ENCODE measurements at regions not wholly inside any gene's neighbourhood (a gene's known extent, or its start where the extent isn't known, plus 50 kb on each side); places are given as distances from the start of the nearest gene placed in this dataset.

DNA sequence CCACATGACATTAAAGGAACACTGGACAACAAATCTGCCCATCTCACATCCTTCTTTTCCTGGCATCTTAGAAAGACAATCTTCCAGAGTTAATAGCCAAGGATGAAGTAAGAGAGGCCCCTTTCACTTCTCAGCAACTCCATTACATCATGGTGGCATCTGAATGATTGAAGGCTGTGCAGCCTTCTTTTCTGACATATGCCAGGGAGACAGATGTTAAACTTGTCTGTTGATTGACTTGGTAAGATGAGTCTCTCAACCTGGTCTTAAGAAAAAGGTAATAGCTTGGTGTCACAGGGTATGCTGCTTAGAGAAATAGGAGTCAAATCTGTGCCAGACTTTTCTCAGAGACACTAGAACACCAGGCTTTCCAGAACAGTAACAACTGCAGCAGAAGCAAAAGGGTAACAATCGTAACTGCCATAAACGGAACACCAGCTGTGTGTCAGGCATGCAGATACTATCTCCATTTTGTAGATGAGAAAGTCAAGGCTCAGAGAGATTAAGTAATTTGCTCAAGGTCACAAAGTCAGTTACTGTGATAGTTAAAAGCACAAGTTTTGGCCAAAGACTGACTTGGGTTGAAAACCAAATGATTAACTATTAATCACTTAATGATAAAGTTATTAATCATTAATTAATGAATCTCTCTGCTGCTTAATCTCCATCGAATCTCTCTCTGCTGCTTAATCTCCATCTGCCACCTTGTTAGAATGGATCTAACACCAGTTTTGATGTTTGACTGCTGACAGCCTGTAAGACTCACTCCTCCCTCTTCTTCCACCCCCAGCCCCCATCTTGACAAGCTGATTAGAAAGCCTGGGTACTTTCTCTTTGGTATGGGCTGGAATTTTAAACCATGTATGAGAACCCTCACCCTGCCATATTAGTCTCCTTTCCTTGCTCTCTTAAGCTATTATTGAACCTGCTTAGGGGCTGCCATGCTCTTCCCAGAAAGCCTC, 353.5 kb downstream of the ENC1 start:
- Mint-ChIP-seq H3K27ac (ENCODE audit: unreplicated experiment) (no peak overlapping the region), H3K27me3 (ENCODE audit: unreplicated experiment) (no peaks in the 10 kb centered on the region), H3K4me1 (ENCODE audit: low read depth, unreplicated experiment) (peaks cover 14% of the 10 kb centered on the region), H3K9me3 (ENCODE audit: low read depth, unreplicated experiment) (no peaks in the 10 kb centered on the region), H3K4me3 (ENCODE audit: low read depth, unreplicated experiment) (no peak overlapping the region), H3K36me3 (ENCODE audit: insufficient read depth, unreplicated experiment) (no peaks in the 10 kb centered on the region)
- no TSS peak for BruUV-seq (replicated peaks)
- intact Hi-C loops (cut with micrococcal nuclease; ENCODE audit: unreplicated experiment): no loop called here
- CTCF ChIA-PET: interaction anchor here (0.7 kb wide), 1 partner anchor 25 kb away, joined by 3 read pairs; no protein-coding TSS in a partner anchor
- TF ChIP-seq, protein P1, sequence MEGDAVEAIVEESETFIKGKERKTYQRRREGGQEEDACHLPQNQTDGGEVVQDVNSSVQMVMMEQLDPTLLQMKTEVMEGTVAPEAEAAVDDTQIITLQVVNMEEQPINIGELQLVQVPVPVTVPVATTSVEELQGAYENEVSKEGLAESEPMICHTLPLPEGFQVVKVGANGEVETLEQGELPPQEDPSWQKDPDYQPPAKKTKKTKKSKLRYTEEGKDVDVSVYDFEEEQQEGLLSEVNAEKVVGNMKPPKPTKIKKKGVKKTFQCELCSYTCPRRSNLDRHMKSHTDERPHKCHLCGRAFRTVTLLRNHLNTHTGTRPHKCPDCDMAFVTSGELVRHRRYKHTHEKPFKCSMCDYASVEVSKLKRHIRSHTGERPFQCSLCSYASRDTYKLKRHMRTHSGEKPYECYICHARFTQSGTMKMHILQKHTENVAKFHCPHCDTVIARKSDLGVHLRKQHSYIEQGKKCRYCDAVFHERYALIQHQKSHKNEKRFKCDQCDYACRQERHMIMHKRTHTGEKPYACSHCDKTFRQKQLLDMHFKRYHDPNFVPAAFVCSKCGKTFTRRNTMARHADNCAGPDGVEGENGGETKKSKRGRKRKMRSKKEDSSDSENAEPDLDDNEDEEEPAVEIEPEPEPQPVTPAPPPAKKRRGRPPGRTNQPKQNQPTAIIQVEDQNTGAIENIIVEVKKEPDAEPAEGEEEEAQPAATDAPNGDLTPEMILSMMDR (IDR thresholded peaks at IDR 0.05; ENCODE audit: unreplicated experiment): no peak
- DNase-seq: no peak

DNA sequence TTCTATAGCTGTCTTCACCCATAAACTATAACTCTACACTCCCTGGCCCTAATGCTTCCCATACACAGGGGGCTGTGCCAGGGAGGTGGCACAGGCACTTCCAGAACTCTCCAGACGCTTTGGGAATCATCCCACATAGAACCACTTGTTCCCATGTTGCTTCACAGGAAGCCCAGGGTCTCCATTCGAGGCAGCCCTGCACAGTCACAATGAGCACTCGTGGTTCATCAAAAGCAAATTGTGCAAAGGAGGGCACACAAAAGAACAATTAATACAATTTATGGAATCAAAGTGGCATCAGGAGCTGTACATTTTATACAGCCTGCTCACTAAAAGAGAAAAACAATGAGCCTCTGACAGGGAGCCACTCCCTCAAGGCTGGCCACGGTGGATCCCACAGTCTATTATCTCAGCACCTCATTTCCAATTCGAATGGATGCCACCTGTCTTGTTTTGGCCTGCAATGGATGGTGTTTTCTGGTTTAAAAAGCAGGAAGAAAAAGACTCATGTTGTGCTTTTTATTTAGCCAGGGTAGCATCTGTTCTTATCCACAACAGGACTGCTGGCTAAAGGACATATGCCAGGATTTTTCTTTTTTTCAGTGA, 354.8 kb downstream of the ENC1 start:
- Mint-ChIP-seq H3K36me3 (ENCODE audit: insufficient read depth, unreplicated experiment) (no peaks in the 10 kb centered on the region), H3K4me1 (ENCODE audit: low read depth, unreplicated experiment) (peaks cover 14% of the 10 kb centered on the region), H3K27ac (ENCODE audit: unreplicated experiment) (no peak overlapping the region), H3K9me3 (ENCODE audit: low read depth, unreplicated experiment) (no peaks in the 10 kb centered on the region), H3K27me3 (ENCODE audit: unreplicated experiment) (no peaks in the 10 kb centered on the region), H3K4me3 (ENCODE audit: low read depth, unreplicated experiment) (no peak overlapping the region)
- BruUV-seq (replicated peaks): no TSS peak
- CTCF ChIA-PET: no interaction called here
- TF ChIP-seq, protein P1 (IDR thresholded peaks at IDR 0.05; ENCODE audit: unreplicated experiment): no peak
- DNase-seq: no peak
- intact Hi-C loops (cut with micrococcal nuclease; ENCODE audit: unreplicated experiment): no loop called here

DNA sequence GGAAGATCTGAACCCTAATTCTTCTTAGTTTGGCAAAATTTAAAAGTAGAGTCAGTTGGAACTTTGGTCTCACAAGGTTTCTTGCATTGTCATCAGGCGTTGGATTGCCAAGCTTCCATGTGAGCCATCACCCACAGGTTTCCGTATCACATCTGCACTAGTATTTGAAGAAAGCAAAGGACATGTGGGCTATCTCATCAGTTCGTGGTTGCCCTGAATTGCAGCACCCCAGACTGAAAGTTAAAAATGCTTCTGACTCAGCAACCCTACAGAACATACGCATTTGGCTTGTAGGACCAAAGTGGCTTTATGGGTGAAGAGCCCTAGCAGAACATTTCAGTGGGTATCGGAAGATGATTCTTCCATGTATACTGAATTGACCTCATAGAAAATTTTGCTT, 358.0 kb downstream of the ENC1 start:
- Mint-ChIP-seq H3K9me3 (ENCODE audit: low read depth, unreplicated experiment) (no peaks in the 10 kb centered on the region), H3K4me1 (ENCODE audit: low read depth, unreplicated experiment) (peaks cover 6% of the 10 kb centered on the region), H3K27me3 (ENCODE audit: unreplicated experiment) (no peaks in the 10 kb centered on the region), H3K27ac (ENCODE audit: unreplicated experiment) (no peak overlapping the region), H3K36me3 (ENCODE audit: insufficient read depth, unreplicated experiment) (no peaks in the 10 kb centered on the region), H3K4me3 (ENCODE audit: low read depth, unreplicated experiment) (no peak overlapping the region)
- intact Hi-C loops (cut with micrococcal nuclease; ENCODE audit: unreplicated experiment): no loop called here
- BruUV-seq (replicated peaks): no TSS peak
- CTCF ChIA-PET: no interaction called here
- TF ChIP-seq, protein P1 (IDR thresholded peaks at IDR 0.05; ENCODE audit: unreplicated experiment): no peak
- no peak for DNase-seq

DNA sequence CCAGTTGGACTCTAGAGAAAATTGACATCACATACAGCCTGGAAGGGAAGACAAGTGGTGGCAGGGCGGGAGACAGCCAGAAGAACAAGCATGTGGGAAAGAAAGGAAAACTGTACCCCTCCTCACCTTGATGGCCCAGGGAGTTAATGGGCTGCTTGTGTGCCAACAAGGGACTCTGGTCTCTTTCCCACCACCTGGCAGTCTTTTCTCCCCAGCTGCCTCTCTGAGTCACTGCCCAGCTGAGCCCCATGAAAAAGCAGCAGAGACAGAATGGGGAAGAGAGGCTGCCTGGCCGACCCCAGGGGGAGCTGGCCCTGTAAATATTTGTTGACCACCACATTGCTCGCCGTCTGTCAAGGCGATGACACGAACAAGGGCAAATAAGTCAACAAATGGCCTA, 359.4 kb downstream of the ENC1 start:
- no TSS peak for BruUV-seq (replicated peaks)
- Mint-ChIP-seq H3K36me3 (ENCODE audit: insufficient read depth, unreplicated experiment) (no peaks in the 10 kb centered on the region), H3K27ac (ENCODE audit: unreplicated experiment) (no peak overlapping the region), H3K4me1 (ENCODE audit: low read depth, unreplicated experiment) (no peaks in the 10 kb centered on the region), H3K27me3 (ENCODE audit: unreplicated experiment) (no peaks in the 10 kb centered on the region), H3K4me3 (ENCODE audit: low read depth, unreplicated experiment) (no peak overlapping the region), H3K9me3 (ENCODE audit: low read depth, unreplicated experiment) (no peaks in the 10 kb centered on the region)
- TF ChIP-seq, protein P1 (IDR thresholded peaks at IDR 0.05; ENCODE audit: unreplicated experiment): no peak
- DNase-seq: no peak
- intact Hi-C loops (cut with micrococcal nuclease; ENCODE audit: unreplicated experiment): no loop called here
- CTCF ChIA-PET: interaction anchor here (0.7 kb wide), 1 partner anchor 246 kb away, joined by 3 read pairs; no protein-coding TSS in a partner anchor

Measured in Calu3 (cell line).